HG03060 (cell line): ENCODE measurements at regions not wholly inside any gene's neighbourhood (a gene's known extent, or its start where the extent isn't known, plus 50 kb on each side); places are given as distances from the start of the nearest gene placed in this dataset.

Experiments
- ATAC-seq: cut with Tn5 transposase; IDR thresholded peaks from one replicate; pipeline ENCODE4 v1.9.1; 2021; ENCODE audit warnings: low read depth, moderate number of reproducible peaks; ENCODE audit not compliant: unreplicated experiment

- ATAC-seq = no peak
These were observed 363.8 kb downstream of the SEMA3D start for GRCh38 chr7:84822941-84823510.

DNA sequence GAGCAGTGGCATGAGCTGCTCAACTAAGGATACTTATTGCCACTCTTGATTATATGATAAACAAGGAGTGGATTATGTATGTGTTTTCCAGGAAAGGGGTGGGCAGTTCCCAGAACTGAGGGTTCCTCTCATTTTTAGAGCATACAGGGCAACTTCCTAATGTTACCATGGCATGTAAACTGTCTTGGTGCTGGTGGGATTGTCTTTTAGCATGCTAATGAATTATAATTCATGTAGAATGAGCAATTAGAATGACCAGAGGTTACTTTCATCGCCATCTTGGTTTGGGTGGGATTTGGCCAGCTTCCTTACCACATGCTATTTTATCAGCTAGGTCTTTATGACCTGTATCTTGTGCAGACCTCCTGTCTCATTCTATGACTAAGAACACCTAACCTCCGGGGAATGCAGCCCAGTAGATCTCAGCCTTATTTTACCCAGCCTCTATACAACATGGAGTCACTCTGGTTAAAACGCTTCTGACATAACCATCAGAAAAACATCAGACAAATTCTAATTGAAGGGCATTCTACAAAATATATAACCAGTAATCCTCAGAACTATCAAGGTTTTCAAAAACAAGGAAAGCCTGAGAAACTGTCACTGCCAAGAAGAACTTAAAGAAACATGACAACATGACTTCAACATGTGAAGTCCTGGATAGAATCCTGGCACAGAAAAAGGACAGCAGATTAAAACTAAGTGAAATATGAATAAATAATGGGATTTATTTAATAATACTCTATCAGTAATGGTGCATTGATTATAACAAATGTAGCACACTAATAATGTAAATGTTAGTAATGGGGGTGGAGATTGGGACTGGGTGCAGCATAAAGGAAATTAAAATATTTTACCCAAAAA lies 365.0 kb downstream of the SEMA3D start:
- no peak for ATAC-seq

- no peak for ATAC-seq
These were observed 366.4 kb downstream of the SEMA3D start for GRCh38 chr7:84820481-84820880.

DNA sequence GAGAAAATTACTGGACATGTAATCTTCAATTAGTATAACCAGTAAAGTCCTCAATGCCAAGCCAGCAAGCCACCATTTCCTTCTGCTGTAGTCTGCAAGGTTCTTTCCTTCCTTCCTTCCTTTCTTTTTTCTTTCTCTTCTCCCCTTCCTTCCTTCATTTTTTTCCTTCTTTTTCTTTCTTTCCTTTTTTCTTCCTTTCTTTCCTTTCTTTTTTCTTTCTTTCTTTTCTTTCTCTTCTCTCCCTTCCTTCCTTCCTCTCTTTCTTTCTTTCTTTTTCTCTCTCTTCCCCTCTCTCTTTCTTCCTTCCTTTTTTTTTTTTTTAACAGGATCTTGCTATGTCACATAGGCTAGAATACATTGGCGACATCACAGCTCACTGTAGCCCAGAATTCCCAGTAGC lies 369.8 kb downstream of the SEMA3D start:
- no peak for ATAC-seq

DNA sequence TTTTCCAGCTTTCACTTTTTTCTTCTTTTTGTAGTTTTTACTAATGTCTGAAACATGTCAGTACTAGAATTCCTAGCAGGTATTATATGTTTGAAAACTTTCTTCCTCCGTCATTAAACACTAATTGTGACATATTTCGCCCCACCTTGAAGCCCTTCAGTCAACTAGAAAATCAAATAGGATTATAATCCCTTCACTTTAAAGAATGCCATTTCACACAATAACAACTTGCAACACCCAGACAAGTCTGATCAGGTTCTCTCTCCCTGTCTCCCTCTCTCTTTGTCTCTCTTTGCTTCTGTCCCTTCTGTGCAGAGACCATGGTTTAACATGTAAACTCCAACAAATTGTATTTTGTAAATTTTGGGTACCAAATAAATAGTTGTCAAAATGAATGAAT lies 373.5 kb downstream of the SEMA3D start:
- ATAC-seq = no peak

DNA sequence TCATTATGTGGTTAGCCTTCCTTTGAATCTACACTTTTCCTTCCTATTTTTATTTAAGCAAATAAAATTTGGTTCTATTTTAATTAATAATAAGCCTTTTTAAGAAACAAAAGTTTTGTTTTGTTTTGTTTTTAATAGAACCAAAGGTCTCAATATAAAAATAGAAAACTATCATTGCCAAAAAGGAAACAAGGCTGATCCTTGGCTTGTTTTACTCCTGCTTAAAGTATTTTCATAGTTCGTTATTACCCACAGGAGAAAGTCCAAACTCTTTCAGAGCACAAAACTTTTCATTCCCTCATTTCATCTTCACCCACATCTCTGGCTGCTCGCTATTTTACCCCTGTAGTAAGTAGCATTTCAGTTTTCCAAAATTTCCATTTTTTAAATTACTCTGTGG lies 374.8 kb downstream of the SEMA3D start:
- no peak for ATAC-seq

- no peak for ATAC-seq
These were observed 375.5 kb downstream of the SEMA3D start for GRCh38 chr7:84811362-84811761.

GRCh38 chr7:84809877-84810276 lies 377.0 kb downstream of the SEMA3D start:
- ATAC-seq = no peak

DNA sequence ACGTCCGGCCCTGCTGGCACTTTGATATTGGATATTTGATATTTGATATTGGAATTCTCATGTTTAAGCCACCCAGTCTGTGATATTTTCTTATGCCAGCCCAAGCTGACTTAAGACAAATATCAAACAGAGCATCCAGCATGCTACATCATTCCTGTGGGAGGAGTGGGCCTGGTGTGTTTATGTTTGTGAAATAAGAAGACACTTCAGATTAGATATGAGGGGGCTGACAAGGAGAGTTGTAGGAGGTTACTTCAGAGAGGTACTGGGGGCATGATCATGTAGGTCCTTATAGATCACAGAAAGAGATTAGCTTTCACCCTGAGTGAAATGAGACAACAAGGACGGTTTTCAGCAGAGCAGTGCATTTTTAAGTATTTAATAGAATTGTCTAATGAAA lies 382.9 kb downstream of the SEMA3D start:
- ATAC-seq = no peak

DNA sequence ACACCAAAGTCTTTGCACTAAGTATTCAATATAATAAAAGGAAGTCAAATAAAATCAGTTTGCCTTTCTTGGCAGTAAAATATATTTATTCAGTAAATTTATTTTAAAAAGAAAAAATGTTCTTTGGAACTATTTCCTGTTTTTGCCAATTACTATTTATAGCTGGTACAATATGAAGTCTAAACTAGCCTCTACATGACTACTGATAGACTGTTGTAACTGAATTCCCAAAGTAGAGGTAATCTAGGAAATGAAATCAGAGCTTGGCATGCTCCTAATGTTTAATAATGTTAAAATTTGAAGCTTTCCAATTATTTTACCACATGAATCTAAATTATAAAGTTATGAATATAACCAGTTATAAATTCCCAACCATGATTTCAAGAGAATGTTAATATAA lies 385.5 kb downstream of the SEMA3D start:
- ATAC-seq = no peak

- ATAC-seq = no peak
These were observed 386.0 kb downstream of the SEMA3D start for GRCh38 chr7:84800846-84801245.

GRCh38 chr7:84799106-84799505 lies 387.8 kb downstream of the SEMA3D start:
- ATAC-seq = no peak

- no peak for ATAC-seq
These were observed 394.5 kb downstream of the SEMA3D start for GRCh38 chr7:84792231-84792893.

GRCh38 chr7:84790882-84791281 lies 396.0 kb downstream of the SEMA3D start:
- no peak for ATAC-seq

GRCh38 chr7:84786073-84786472 lies 400.8 kb downstream of the SEMA3D start:
- ATAC-seq = no peak

- no peak for ATAC-seq
These were observed 402.4 kb downstream of the SEMA3D start for GRCh38 chr7:84784450-84784849.

DNA sequence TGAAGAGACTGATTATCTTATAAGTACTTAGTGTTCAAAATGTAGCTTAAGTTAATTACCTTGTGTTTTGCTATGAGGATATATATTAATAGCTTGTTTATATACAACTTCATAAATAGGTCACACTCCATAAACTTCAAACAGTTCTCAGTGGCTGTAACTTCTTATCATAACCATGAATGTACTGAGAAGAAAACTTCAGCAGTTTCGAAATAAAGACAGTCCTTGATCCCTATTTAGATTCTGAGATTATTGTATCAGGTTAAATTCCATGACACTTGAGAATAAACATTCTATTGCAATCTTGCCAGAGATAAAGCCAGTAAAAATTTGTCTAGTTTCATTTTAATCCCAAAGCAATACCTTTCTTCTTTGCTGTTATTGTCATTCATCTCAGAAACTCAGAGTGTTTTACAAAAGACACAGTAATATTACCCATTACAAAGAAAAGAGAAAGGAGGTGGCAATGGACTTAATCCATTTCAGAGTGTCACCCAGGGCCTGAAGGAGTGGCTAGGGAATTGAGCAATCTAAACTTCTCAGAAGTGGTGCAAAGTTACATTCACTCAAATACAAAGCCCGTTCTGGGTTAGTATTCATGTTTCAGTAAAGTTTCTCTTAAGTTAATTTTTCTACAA lies 403.6 kb downstream of the SEMA3D start:
- ATAC-seq = no peak

DNA sequence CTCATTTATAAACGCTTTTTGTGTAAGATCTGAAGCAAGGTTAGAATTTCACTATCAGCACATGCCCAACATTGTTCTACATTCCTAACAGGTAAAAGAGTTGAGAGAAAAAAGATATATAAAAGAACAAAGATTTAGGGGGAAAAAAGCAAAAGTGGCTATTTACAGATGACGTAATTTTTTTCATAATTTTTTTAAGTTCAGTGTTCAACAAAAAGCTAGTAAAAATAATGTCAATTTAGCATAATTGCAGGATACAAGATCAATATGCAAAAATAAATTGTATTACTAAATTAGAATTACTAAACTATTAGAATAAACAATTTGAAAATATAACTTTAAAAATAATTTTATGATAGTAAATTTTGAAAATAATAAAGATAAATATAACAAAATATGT lies 405.0 kb downstream of the SEMA3D start:
- ATAC-seq = no peak

GRCh38 chr7:84780158-84781124 lies 406.4 kb downstream of the SEMA3D start:
- ATAC-seq = no peak

GRCh38 chr7:84757761-84758160 lies 429.1 kb downstream of the SEMA3D start:
- ATAC-seq = no peak
